HepG2 (cell line): ENCODE measurements at regions not wholly inside any gene's neighbourhood (a gene's known extent, or its start where the extent isn't known, plus 50 kb on each side); places are given as distances from the start of the nearest gene placed in this dataset.
A peak's percentile ranks its signal among the peaks of the same experiment; 100 is the strongest.

Experiments used
- ATAC-seq: fragments of 200-7000 bp; cut with Tn5 transposase; 3 replicates; pipeline ENCODE4 v1.9.1; 2020; ENCODE audit warnings: mild to moderate bottlenecking, moderate library complexity
- BruUV-seq: library from RNA; stranded (reverse); fragments of 400-500 nt; replicated peaks from 2 replicates; lab custom pipeline; 2021; lab: Mats Ljungman, UMichigan
- CTCF ChIA-PET: fragments of 300-600 bp; formaldehyde crosslinking; extraction: SDS; loops from one replicate; lab custom pipeline; 2021; ENCODE audit warnings: low total read pairs, inconsistent platforms, low intra/inter-chr PET ratio; lab: Yijun Ruan, JAX
- POLR2A ChIA-PET: fragments of 350-600 bp; sonication (Branson Sonifier 250); formaldehyde crosslinking; loops from one replicate; lab custom pipeline; 2020; ENCODE audit warnings: antibody characterized with exemption, inconsistent platforms; lab: Yijun Ruan, JAX
- DNase-seq: peaks from one replicate; pipeline ENCODE4 v3.0.0-alpha.2; 2015; ENCODE audit warnings: low spot score
- FAIRE-seq: peaks from 3 replicates; lab custom pipeline; 2011; peaks lifted over from hg19 to GRCh38; lab: Jason Lieb, UNC
- H2AFZ ChIP-seq: one replicate; pipeline ENCODE4 v1.6.1; 2011; ENCODE audit warnings: low read length, inconsistent platforms
- H3K27ac ChIP-seq: fragments of 300-600 bp; 3 replicates; pipeline ENCODE4 v1.8.0; 2011; ENCODE audit warnings: mixed run types, mild to moderate bottlenecking, mixed read lengths, low read length, inconsistent platforms; ENCODE audit not compliant: insufficient read depth; ENCODE audit errors: extremely low read length
- H3K27me3 ChIP-seq, 2 experiments: fragments of 200-600 bp in 1 of 2; 2 replicates in 1 of 2; 3 replicates in 1 of 2; pipeline versions ENCODE4 v1.6.0 to v1.8.0; 2011; ENCODE audit warnings: low read length in 2 of 2, mild to moderate bottlenecking in 2 of 2, moderate library complexity in 2 of 2, inconsistent platforms in 1 of 2; ENCODE audit not compliant: insufficient read depth in 2 of 2, control insufficient read depth in 1 of 2
- H3K36me3 ChIP-seq, 2 experiments: fragments of 200-600 bp in 1 of 2; replicated peaks in 1 of 2; 2 replicates in 1 of 2; 3 replicates in 1 of 2; pipeline versions ENCODE4 v1.5.1 to v1.8.0; 2011; ENCODE audit warnings: low read length in 2 of 2, inconsistent platforms in 1 of 2; ENCODE audit not compliant: insufficient read depth in 2 of 2, control insufficient read depth in 1 of 2
- H3K4me1 ChIP-seq: 2 replicates; pipeline ENCODE4 v1.5.1; 2012; ENCODE audit warnings: low read length, inconsistent platforms; ENCODE audit not compliant: insufficient read depth
- H3K4me2 ChIP-seq: 2 replicates; pipeline ENCODE4 v1.6.0; 2011; ENCODE audit warnings: low read depth, low read length, inconsistent platforms
- H3K4me3 ChIP-seq, 3 experiments: fragments of 200-600 bp in 1 of 3; sonication (generic), shearing (Covaris generic) in 1 of 3; replicated peaks in 1 of 3; 2 replicates each; pipeline ENCODE4 v1.5.1; 2011 to 2016; ENCODE audit warnings: low read length in 3 of 3, inconsistent platforms in 2 of 3, low read depth in 2 of 3, mild to moderate bottlenecking in 2 of 3, control low read depth in 1 of 3, mixed read lengths in 1 of 3; ENCODE audit not compliant: insufficient read depth in 1 of 3
- H3K79me2 ChIP-seq: one replicate; pipeline ENCODE4 v1.6.1; 2011; ENCODE audit warnings: low read length, inconsistent platforms; ENCODE audit not compliant: insufficient read depth
- H3K9ac ChIP-seq: 2 replicates; pipeline ENCODE4 v1.6.0; 2011; ENCODE audit warnings: mild to moderate bottlenecking, low read depth, low read length, inconsistent platforms; ENCODE audit not compliant: insufficient read depth
- H3K9me3 ChIP-seq: 2 replicates; pipeline ENCODE4 v1.5.1; 2012; ENCODE audit warnings: mild to moderate bottlenecking, low read length
- H4K20me1 ChIP-seq: 2 replicates; pipeline ENCODE4 v1.6.0; 2011; ENCODE audit warnings: inconsistent platforms, mild to moderate bottlenecking, low read length, moderate library complexity; ENCODE audit not compliant: insufficient read depth
- CHD2 ChIP-seq: IDR thresholded peaks from 2 replicates; pipeline ENCODE4 v1.6.1; 2011; ENCODE audit warnings: low read depth, low read length, improper control_type of control experiment
- FLYWCH1 ChIP-seq: sonication (generic); formaldehyde crosslinking; IDR thresholded peaks from 2 replicates; pipeline ENCODE4 v1.8.1; 2023; ENCODE audit warnings: mild to moderate bottlenecking, missing genetic modification reagents
- GFI1 ChIP-seq: sonication (generic); formaldehyde crosslinking; IDR thresholded peaks from 2 replicates; pipeline ENCODE4 v1.5.0; 2020; ENCODE audit warnings: missing genetic modification reagents, mild to moderate bottlenecking, borderline replicate concordance
- POLR2G ChIP-seq: fragments of 200-400 bp; formaldehyde crosslinking; IDR thresholded peaks from 2 replicates; pipeline ENCODE4 v1.6.1; 2018; ENCODE audit warnings: mild to moderate bottlenecking, low read depth, low read length, moderate library complexity
- SAFB2 ChIP-seq: sonication (generic); formaldehyde crosslinking; IDR thresholded peaks from 2 replicates; pipeline ENCODE4 v1.5.1; 2020; ENCODE audit warnings: missing genetic modification reagents, low read depth, mild to moderate bottlenecking, borderline replicate concordance
- ZMYM2 ChIP-seq: sonication (generic); formaldehyde crosslinking; IDR thresholded peaks from 2 replicates; pipeline ENCODE4 v1.8.0; 2022; ENCODE audit warnings: mild to moderate bottlenecking, missing genetic modification reagents
- ZNF605 ChIP-seq: sonication (generic); formaldehyde crosslinking; IDR thresholded peaks from 2 replicates; pipeline ENCODE4 v1.8.0; 2022; ENCODE audit warnings: mild to moderate bottlenecking, missing genetic modification reagents
- ZNF782 ChIP-seq: sonication (generic); formaldehyde crosslinking; IDR thresholded peaks from 2 replicates; pipeline ENCODE4 v1.4.0; 2020; ENCODE audit warnings: missing genetic modification reagents, mild to moderate bottlenecking, borderline replicate concordance
- WGBS: methylation state at CpG from one replicate; pipeline ENCODE4 v1.1.6; 2017; ENCODE audit warnings: low lambda C conversion rate; 5-methylcytosine and 5-hydroxymethylcytosine counted together
- in situ Hi-C: cut with HindIII; loops from 2 replicates; pipeline ENCODE4 v1.10.0; 2017; ENCODE audit warnings: low pct_unique_long_range_greater_than_20kb; ENCODE audit not compliant: extremely low pct_ligation_motif_present
- intact Hi-C: fragments of 100-400 bp; cut with micrococcal nuclease; formaldehyde crosslinking; loops from one replicate; pipeline ENCODE4 v1.10.0; 2022; ENCODE audit not compliant: unreplicated experiment
- TF ChIP-seq, protein P1 (sequence below), 2 experiments: IDR thresholded peaks; 2 replicates each; pipeline ENCODE4 v1.6.1; 2011 to 2012; ENCODE audit warnings: low read length in 2 of 2, borderline replicate concordance in 1 of 2, low read depth in 1 of 2, mild to moderate bottlenecking in 1 of 2, moderate library complexity in 1 of 2
- TF ChIP-seq, protein P2 (sequence below): sonication (generic); formaldehyde crosslinking; IDR thresholded peaks from 2 replicates; pipeline ENCODE4 v1.4.0; 2020; ENCODE audit warnings: missing genetic modification reagents
- TF ChIP-seq, protein P3 (sequence below), 2 experiments: fragments of 450-650 bp in 1 of 2; sonication (generic) in 1 of 2; formaldehyde crosslinking in 1 of 2; IDR thresholded peaks; 2 replicates each; pipeline versions ENCODE4 v1.6.1 to v1.8.0; 2016 to 2022; ENCODE audit warnings: antibody characterized with exemption in 1 of 2, mild to moderate bottlenecking in 1 of 2, missing genetic modification reagents in 1 of 2

DNA sequence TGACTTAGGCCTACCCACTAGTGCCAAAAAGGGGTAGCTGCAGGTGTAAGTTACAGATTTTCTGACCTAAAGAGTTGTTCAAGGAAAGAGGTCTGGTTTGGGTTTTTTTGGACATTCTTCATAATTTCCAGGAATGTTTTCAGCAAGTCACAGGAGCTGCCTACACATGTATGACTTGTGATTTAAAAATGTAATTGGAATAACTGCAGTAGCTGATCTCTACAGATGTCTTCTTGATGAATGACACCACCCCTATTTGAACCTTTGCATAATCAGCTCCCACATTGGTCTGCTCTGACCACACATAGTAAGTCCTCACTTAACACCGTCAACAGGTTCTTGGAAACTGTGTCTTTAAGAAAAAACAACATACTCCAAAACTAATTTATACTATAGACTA is 481.4 kb downstream of the RASEF start:
- no peaks in the 10 kb centered on the region for H3K27me3 ChIP-seq
- peaks cover 70% of the 10 kb centered on the region for H3K4me1 ChIP-seq
- no peak overlapping the region for H3K4me2 ChIP-seq
- in situ Hi-C loops (no loop called here), intact Hi-C loops (no loop called here)
- ChIA-PET CTCF (no interaction called here), POLR2A (interaction anchor here (1.4 to 1.5 kb wide), 2 partner anchors 19 to 21 kb away, joined by 3 to 6 read pairs; no protein-coding TSS in a partner anchor)
- FAIRE-seq, result no peak
- BruUV-seq, result no TSS peak
- H3K9me3 ChIP-seq, result peaks cover 7% of the 10 kb centered on the region; the same call in 1 of the 2 replicates
- H3K36me3 ChIP-seq, result no peaks in the 10 kb centered on the region
- WGBS, result 96% methylated on average over 1 of the region's 1 CpG
- H2AFZ ChIP-seq, result no peak overlapping the region
- no peaks in the 10 kb centered on the region for H4K20me1 ChIP-seq
- H3K27ac ChIP-seq, result peak overlapping the region; percentile 67
- H3K79me2 ChIP-seq, result no peaks in the 10 kb centered on the region
- no peak for ATAC-seq
- no peak overlapping the region for H3K9ac ChIP-seq
- no peak overlapping the region for H3K4me3 ChIP-seq
- no peak for DNase-seq
- TF ChIP-seq POLR2G, result no peak
- TF ChIP-seq, protein P1, sequence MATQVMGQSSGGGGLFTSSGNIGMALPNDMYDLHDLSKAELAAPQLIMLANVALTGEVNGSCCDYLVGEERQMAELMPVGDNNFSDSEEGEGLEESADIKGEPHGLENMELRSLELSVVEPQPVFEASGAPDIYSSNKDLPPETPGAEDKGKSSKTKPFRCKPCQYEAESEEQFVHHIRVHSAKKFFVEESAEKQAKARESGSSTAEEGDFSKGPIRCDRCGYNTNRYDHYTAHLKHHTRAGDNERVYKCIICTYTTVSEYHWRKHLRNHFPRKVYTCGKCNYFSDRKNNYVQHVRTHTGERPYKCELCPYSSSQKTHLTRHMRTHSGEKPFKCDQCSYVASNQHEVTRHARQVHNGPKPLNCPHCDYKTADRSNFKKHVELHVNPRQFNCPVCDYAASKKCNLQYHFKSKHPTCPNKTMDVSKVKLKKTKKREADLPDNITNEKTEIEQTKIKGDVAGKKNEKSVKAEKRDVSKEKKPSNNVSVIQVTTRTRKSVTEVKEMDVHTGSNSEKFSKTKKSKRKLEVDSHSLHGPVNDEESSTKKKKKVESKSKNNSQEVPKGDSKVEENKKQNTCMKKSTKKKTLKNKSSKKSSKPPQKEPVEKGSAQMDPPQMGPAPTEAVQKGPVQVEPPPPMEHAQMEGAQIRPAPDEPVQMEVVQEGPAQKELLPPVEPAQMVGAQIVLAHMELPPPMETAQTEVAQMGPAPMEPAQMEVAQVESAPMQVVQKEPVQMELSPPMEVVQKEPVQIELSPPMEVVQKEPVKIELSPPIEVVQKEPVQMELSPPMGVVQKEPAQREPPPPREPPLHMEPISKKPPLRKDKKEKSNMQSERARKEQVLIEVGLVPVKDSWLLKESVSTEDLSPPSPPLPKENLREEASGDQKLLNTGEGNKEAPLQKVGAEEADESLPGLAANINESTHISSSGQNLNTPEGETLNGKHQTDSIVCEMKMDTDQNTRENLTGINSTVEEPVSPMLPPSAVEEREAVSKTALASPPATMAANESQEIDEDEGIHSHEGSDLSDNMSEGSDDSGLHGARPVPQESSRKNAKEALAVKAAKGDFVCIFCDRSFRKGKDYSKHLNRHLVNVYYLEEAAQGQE (IDR thresholded peaks at IDR 0.05; ENCODE audit: borderline replicate concordance in 1 of 2, low read depth in 1 of 2, low read length in 2 of 2), result no peak
- TF ChIP-seq ZNF782, result no peak
- TF ChIP-seq, protein P2, sequence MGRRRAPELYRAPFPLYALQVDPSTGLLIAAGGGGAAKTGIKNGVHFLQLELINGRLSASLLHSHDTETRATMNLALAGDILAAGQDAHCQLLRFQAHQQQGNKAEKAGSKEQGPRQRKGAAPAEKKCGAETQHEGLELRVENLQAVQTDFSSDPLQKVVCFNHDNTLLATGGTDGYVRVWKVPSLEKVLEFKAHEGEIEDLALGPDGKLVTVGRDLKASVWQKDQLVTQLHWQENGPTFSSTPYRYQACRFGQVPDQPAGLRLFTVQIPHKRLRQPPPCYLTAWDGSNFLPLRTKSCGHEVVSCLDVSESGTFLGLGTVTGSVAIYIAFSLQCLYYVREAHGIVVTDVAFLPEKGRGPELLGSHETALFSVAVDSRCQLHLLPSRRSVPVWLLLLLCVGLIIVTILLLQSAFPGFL (CRISPR knock-in tag), result no peak
- no peak for TF ChIP-seq FLYWCH1
- no peak for TF ChIP-seq GFI1
- TF ChIP-seq, protein P3, sequence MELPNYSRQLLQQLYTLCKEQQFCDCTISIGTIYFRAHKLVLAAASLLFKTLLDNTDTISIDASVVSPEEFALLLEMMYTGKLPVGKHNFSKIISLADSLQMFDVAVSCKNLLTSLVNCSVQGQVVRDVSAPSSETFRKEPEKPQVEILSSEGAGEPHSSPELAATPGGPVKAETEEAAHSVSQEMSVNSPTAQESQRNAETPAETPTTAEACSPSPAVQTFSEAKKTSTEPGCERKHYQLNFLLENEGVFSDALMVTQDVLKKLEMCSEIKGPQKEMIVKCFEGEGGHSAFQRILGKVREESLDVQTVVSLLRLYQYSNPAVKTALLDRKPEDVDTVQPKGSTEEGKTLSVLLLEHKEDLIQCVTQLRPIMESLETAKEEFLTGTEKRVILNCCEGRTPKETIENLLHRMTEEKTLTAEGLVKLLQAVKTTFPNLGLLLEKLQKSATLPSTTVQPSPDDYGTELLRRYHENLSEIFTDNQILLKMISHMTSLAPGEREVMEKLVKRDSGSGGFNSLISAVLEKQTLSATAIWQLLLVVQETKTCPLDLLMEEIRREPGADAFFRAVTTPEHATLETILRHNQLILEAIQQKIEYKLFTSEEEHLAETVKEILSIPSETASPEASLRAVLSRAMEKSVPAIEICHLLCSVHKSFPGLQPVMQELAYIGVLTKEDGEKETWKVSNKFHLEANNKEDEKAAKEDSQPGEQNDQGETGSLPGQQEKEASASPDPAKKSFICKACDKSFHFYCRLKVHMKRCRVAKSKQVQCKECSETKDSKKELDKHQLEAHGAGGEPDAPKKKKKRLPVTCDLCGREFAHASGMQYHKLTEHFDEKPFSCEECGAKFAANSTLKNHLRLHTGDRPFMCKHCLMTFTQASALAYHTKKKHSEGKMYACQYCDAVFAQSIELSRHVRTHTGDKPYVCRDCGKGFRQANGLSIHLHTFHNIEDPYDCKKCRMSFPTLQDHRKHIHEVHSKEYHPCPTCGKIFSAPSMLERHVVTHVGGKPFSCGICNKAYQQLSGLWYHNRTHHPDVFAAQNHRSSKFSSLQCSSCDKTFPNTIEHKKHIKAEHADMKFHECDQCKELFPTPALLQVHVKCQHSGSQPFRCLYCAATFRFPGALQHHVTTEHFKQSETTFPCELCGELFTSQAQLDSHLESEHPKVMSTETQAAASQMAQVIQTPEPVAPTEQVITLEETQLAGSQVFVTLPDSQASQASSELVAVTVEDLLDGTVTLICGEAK (IDR thresholded peaks at IDR 0.05), result no peak
- TF ChIP-seq, protein P3 (CRISPR knock-in tag; IDR thresholded peaks at IDR 0.05), result no peak
- TF ChIP-seq SAFB2 (CRISPR knock-in tag), result no peak
- no peak for TF ChIP-seq CHD2
- no peak for TF ChIP-seq ZNF605
- TF ChIP-seq ZMYM2 (CRISPR knock-in tag), result no peak
